ENCODE measurements at regions not wholly inside any gene's neighbourhood (a gene's known extent, or its start where the extent isn't known, plus 50 kb on each side); places are given as distances from the start of the nearest gene placed in this dataset.

- TF ChIP-seq, protein P1, sequence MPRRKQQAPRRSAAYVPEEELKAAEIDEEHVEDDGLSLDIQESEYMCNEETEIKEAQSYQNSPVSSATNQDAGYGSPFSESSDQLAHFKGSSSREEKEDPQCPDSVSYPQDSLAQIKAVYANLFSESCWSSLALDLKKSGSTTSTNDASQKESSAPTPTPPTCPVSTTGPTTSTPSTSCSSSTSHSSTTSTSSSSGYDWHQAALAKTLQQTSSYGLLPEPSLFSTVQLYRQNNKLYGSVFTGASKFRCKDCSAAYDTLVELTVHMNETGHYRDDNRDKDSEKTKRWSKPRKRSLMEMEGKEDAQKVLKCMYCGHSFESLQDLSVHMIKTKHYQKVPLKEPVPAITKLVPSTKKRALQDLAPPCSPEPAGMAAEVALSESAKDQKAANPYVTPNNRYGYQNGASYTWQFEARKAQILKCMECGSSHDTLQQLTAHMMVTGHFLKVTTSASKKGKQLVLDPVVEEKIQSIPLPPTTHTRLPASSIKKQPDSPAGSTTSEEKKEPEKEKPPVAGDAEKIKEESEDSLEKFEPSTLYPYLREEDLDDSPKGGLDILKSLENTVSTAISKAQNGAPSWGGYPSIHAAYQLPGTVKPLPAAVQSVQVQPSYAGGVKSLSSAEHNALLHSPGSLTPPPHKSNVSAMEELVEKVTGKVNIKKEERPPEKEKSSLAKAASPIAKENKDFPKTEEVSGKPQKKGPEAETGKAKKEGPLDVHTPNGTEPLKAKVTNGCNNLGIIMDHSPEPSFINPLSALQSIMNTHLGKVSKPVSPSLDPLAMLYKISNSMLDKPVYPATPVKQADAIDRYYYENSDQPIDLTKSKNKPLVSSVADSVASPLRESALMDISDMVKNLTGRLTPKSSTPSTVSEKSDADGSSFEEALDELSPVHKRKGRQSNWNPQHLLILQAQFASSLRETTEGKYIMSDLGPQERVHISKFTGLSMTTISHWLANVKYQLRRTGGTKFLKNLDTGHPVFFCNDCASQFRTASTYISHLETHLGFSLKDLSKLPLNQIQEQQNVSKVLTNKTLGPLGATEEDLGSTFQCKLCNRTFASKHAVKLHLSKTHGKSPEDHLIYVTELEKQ (tag by site-specific recombination; IDR thresholded peaks at IDR 0.05; ENCODE audit: borderline replicate concordance) = no peak
Measured at GRCh38 chr1:200495901-200496300, 86.1 kb upstream of the ZNF281 start (continued).

DNA sequence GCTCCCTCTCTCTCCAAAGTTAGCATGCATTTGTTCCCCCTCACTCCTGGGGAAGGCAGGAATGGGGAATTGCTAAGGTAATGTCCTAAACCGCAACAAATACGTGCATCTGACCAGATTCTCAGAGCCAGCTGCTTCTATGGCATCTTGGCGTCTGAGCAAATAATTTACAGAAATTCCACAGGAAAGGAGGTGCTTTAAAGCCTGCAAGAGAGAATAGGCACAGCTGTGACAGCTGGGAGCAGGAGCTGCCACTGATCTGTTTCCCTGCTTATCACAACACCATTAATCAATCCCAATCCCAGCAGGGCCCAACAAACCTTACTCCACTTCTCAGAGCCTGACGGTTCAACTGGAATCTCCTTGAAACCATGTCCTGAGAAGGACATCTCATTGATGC is 83.5 kb upstream of the ZNF281 start:
- Histone ChIP-seq H3K9me3 (ENCODE audit: control insufficient read depth, insufficient read depth, low read depth, low read length) (no peaks in the 10 kb centered on the region), H3K27ac (ENCODE audit: extremely low read depth, low read depth, low read length) (no peak overlapping the region), H3K4me1 (ENCODE audit: control insufficient read depth, insufficient read depth, low read length) (peaks cover 3% of the 10 kb centered on the region; the same call in 1 of the 2 replicates), H3K36me3 (ENCODE audit: control insufficient read depth in 2 of 2, insufficient read depth in 1 of 2, low read length in 2 of 2) (no peaks in the 10 kb centered on the region), H3K4me3 (ENCODE audit: low read depth, low read length) (no peak overlapping the region)
- ChIA-PET CTCF (interaction anchor here (0.6 to 1.7 kb wide), 4 partner anchors 209 to 350 kb away, joined by 3 to 7 read pairs (median 5); no protein-coding TSS in a partner anchor), POLR2A (no interaction called here)
- no peak for TF ChIP-seq ZEB2 (tag by site-specific recombination; IDR thresholded peaks at IDR 0.05)
- no peak for TF ChIP-seq GLIS2 (tag by site-specific recombination; IDR thresholded peaks at IDR 0.05)
- TF ChIP-seq ZSCAN30 (tag by site-specific recombination; IDR thresholded peaks at IDR 0.05) = no peak
- no peak for TF ChIP-seq ZNF843 (tag by site-specific recombination; IDR thresholded peaks at IDR 0.05)
- TF ChIP-seq ZBTB20 (tag by site-specific recombination; IDR thresholded peaks at IDR 0.05) = no peak
- peak; percentile 82 for TF ChIP-seq OSR2 (tag by site-specific recombination; IDR thresholded peaks at IDR 0.05)
- TF ChIP-seq, protein P1 (tag by site-specific recombination; IDR thresholded peaks at IDR 0.05; ENCODE audit: borderline replicate concordance) = no peak
- TF ChIP-seq ZFP3 (tag by site-specific recombination; IDR thresholded peaks at IDR 0.05; ENCODE audit: low read depth) = no peak
- no peak for TF ChIP-seq ZNF654 (tag by site-specific recombination; IDR thresholded peaks at IDR 0.05; ENCODE audit: low read depth)
- 0 out of 2 replicates have a peak, but pooled peaks have one; percentile 21 for TF ChIP-seq IKZF3 (tag by site-specific recombination; IDR thresholded peaks at IDR 0.05)
- TF ChIP-seq MZF1 (tag by site-specific recombination; IDR thresholded peaks at IDR 0.05; ENCODE audit: borderline replicate concordance) = no peak
- TF ChIP-seq ZIC2 (tag by site-specific recombination; IDR thresholded peaks at IDR 0.05) = 0 out of 2 replicates have a peak, but pooled peaks have one; percentile 26
- TF ChIP-seq BCL11B (tag by site-specific recombination; IDR thresholded peaks at IDR 0.05; ENCODE audit: low read depth) = no peak
- TF ChIP-seq ZNF23 (tag by site-specific recombination; IDR thresholded peaks at IDR 0.05; ENCODE audit: borderline replicate concordance) = no peak
- TF ChIP-seq ZNF600 (tag by site-specific recombination; IDR thresholded peaks at IDR 0.05) = no peak

DNA sequence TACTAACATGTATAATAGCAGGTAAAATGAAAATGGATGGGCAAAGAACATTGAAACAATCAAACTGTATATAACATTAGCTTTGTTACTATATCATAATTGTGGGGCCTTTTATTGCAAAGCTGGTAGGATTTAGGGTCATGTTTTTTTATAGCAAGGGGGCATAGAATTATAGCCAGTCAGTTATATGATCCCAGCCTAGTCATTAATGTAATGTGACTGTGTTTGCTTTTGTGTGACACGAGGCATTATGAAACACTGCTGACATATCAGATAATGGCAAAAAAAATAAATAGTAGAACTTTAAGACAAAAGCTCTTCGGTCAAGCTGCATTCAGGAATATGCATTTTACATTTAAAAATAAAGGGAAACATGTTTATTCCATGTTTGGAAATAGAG is 81.3 kb upstream of the ZNF281 start:
- H3K36me3 ChIP-seq (ENCODE audit: control insufficient read depth in 2 of 2, insufficient read depth in 1 of 2, low read length in 2 of 2) = no peaks in the 10 kb centered on the region
- CTCF ChIA-PET = interaction anchor here (0.5 to 2.7 kb wide), 10 partner anchors 8 to 452 kb away, joined by 3 to 23 read pairs (median 4); no protein-coding TSS in a partner anchor
- POLR2A ChIA-PET = no interaction called here
- H3K4me1 ChIP-seq (ENCODE audit: control insufficient read depth, insufficient read depth, low read length) = peaks cover 3% of the 10 kb centered on the region; the same call in 1 of the 2 replicates
- H3K9me3 ChIP-seq (ENCODE audit: control insufficient read depth, insufficient read depth, low read depth, low read length) = no peaks in the 10 kb centered on the region
- no peak overlapping the region for H3K27ac ChIP-seq (ENCODE audit: extremely low read depth, low read depth, low read length)
- H3K4me3 ChIP-seq (ENCODE audit: low read depth, low read length) = no peak overlapping the region
- 0 out of 2 replicates have a peak, but pooled peaks have one; percentile 44 for TF ChIP-seq SP7 (tag by site-specific recombination; IDR thresholded peaks at IDR 0.05)
- no peak for TF ChIP-seq ZNF513 (tag by site-specific recombination; IDR thresholded peaks at IDR 0.05)
- TF ChIP-seq KLF10 (tag by site-specific recombination; IDR thresholded peaks at IDR 0.05) = 0 out of 2 replicates have a peak, but pooled peaks have one; percentile 40
- peak; percentile 64 for TF ChIP-seq ZEB2 (tag by site-specific recombination; IDR thresholded peaks at IDR 0.05)
- TF ChIP-seq ZXDB (tag by site-specific recombination; IDR thresholded peaks at IDR 0.05) = peak; percentile 51; the same call in 1 of the 2 replicates
- TF ChIP-seq, protein P2, sequence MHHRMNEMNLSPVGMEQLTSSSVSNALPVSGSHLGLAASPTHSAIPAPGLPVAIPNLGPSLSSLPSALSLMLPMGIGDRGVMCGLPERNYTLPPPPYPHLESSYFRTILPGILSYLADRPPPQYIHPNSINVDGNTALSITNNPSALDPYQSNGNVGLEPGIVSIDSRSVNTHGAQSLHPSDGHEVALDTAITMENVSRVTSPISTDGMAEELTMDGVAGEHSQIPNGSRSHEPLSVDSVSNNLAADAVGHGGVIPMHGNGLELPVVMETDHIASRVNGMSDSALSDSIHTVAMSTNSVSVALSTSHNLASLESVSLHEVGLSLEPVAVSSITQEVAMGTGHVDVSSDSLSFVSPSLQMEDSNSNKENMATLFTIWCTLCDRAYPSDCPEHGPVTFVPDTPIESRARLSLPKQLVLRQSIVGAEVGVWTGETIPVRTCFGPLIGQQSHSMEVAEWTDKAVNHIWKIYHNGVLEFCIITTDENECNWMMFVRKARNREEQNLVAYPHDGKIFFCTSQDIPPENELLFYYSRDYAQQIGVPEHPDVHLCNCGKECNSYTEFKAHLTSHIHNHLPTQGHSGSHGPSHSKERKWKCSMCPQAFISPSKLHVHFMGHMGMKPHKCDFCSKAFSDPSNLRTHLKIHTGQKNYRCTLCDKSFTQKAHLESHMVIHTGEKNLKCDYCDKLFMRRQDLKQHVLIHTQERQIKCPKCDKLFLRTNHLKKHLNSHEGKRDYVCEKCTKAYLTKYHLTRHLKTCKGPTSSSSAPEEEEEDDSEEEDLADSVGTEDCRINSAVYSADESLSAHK (tag by site-specific recombination; IDR thresholded peaks at IDR 0.05) = peak; percentile 56; the same call in 1 of the 2 replicates

Data from HEK293 (cell line).